C4-2B (cell line): ENCODE measurements at regions not wholly inside any gene's neighbourhood (a gene's known extent, or its start where the extent isn't known, plus 50 kb on each side); places are given as distances from the start of the nearest gene placed in this dataset.

Source experiments
- CTCF ChIP-seq: fragments of 450-650 bp; conservative IDR thresholded peaks from 2 replicates; pipeline ENCODE4 v1.5.1; 2017; ENCODE audit warnings: mild to moderate bottlenecking
- ZFX ChIP-seq: fragments of 450-650 bp; IDR thresholded peaks from 2 replicates; pipeline ENCODE4 v1.6.1; 2017

- TF ChIP-seq CTCF (no peak), ZFX (no peak)
These were observed 64.9 kb upstream of the KBTBD8 start for GRCh38 chr3:66933233-66933632.
